Endothelial cell of umbilical vein (primary cell): ENCODE measurements at regions not wholly inside any gene's neighbourhood (a gene's known extent, or its start where the extent isn't known, plus 50 kb on each side); places are given as distances from the start of the nearest gene placed in this dataset.

ENCODE experiments used
- BruUV-seq: library from RNA; stranded (reverse); fragments of 400-500 nt; replicated peaks from 2 replicates; lab custom pipeline; 2021; lab: Mats Ljungman, UMichigan
- CTCF ChIA-PET: fragments of 300-600, 350-600 bp; sonication (Branson Sonifier 250); formaldehyde crosslinking; loops from one replicate; lab custom pipeline; 2021; ENCODE audit warnings: antibody characterized with exemption, inconsistent platforms; lab: Charles Lee
- POLR2A ChIA-PET: fragments of 300-600, 350-600 bp; sonication (Branson Sonifier 250); formaldehyde crosslinking; loops from one replicate; lab custom pipeline; 2021; ENCODE audit warnings: antibody characterized with exemption, inconsistent platforms; lab: Charles Lee
- DNase-seq: peaks from one replicate; pipeline ENCODE4 v3.0.0-alpha.2; 2011; ENCODE audit warnings: low read depth, low spot score
- FAIRE-seq: peaks from 2 replicates; lab custom pipeline; 2011; peaks lifted over from hg19 to GRCh38; lab: Jason Lieb, UNC
- H2AFZ ChIP-seq: 2 replicates; pipeline ENCODE4 v1.6.0; 2012; ENCODE audit warnings: low read depth, low read length, control low read depth, inconsistent platforms
- H3K27ac ChIP-seq: 2 replicates; pipeline ENCODE4 v1.5.1; 2011; ENCODE audit warnings: low read depth, mild to moderate bottlenecking, control low read depth, low read length, moderate library complexity; ENCODE audit not compliant: insufficient read depth
- H3K27me3 ChIP-seq, 2 experiments: 2 replicates each; pipeline versions ENCODE4 v1.6.0 to v1.6.1; 2011; ENCODE audit warnings: low read length in 2 of 2, mixed read lengths in 1 of 2; ENCODE audit not compliant: control insufficient read depth in 2 of 2, insufficient read depth in 2 of 2
- H3K36me3 ChIP-seq, 2 experiments: 2 replicates in 1 of 2; 3 replicates in 1 of 2; pipeline ENCODE4 v1.5.1; 2011; ENCODE audit warnings: low read length in 2 of 2, mild to moderate bottlenecking in 1 of 2, moderate library complexity in 1 of 2; ENCODE audit not compliant: control insufficient read depth in 2 of 2, insufficient read depth in 2 of 2; ENCODE audit errors: extremely low read depth in 1 of 2
- H3K4me1 ChIP-seq: 3 replicates; pipeline ENCODE4 v1.5.1; 2011; ENCODE audit warnings: mild to moderate bottlenecking, low read length; ENCODE audit not compliant: control insufficient read depth, insufficient read depth; ENCODE audit errors: extremely low read depth
- H3K4me2 ChIP-seq: 2 replicates; pipeline ENCODE4 v1.6.1; 2011; ENCODE audit warnings: low read length, control low read depth, mixed read lengths; ENCODE audit not compliant: insufficient read depth
- H3K4me3 ChIP-seq, 3 experiments: fragments of 200-600 bp in 1 of 3; sonication (generic), shearing (Covaris generic) in 1 of 3; replicated peaks in 1 of 3; 2 replicates each; pipeline ENCODE4 v1.5.1; 2011 to 2016; ENCODE audit warnings: control low read depth in 3 of 3, low read length in 3 of 3, mild to moderate bottlenecking in 2 of 3, inconsistent platforms in 1 of 3, low read depth in 1 of 3, moderate library complexity in 1 of 3; ENCODE audit not compliant: insufficient read depth in 1 of 3
- H3K79me2 ChIP-seq: 2 replicates; pipeline ENCODE4 v1.6.0; 2012; ENCODE audit warnings: low read length, inconsistent platforms; ENCODE audit not compliant: control insufficient read depth, insufficient read depth
- H3K9ac ChIP-seq: replicated peaks from 2 replicates; pipeline ENCODE3; 2011; ENCODE audit warnings: low read length, control low read depth; ENCODE audit not compliant: insufficient read depth; ENCODE audit errors: extremely low read depth
- H3K9me1 ChIP-seq: replicated peaks from 3 replicates; pipeline ENCODE4 v1.6.0; 2011; ENCODE audit warnings: mild to moderate bottlenecking, low read length; ENCODE audit not compliant: control insufficient read depth, insufficient read depth; ENCODE audit errors: extremely low read depth
- H3K9me3 ChIP-seq: replicated peaks from 2 replicates; pipeline ENCODE4 v1.5.1; 2012; ENCODE audit warnings: low read length, inconsistent platforms; ENCODE audit not compliant: control insufficient read depth, insufficient read depth
- H4K20me1 ChIP-seq: replicated peaks from 2 replicates; pipeline ENCODE3; 2011; ENCODE audit warnings: mild to moderate bottlenecking, low read length; ENCODE audit not compliant: control insufficient read depth, insufficient read depth; ENCODE audit errors: extremely low read depth
- EZH2 ChIP-seq: IDR thresholded peaks from 2 replicates; pipeline ENCODE4 v1.6.1; 2012; ENCODE audit warnings: borderline replicate concordance, low read depth, mild to moderate bottlenecking, moderate library complexity, low read length, inconsistent platforms; ENCODE audit not compliant: severe bottlenecking
- FOS ChIP-seq: IDR thresholded peaks from 2 replicates; pipeline ENCODE4 v1.6.1; 2011; ENCODE audit warnings: mild to moderate bottlenecking, low read length, moderate library complexity, borderline replicate concordance; ENCODE audit not compliant: insufficient read depth
- GATA2 ChIP-seq: IDR thresholded peaks from 2 replicates; pipeline ENCODE4 v1.7.0; 2011; ENCODE audit warnings: low read depth, mild to moderate bottlenecking, moderate library complexity, mixed read lengths, low read length; ENCODE audit not compliant: insufficient read length, insufficient read depth
- JUN ChIP-seq: IDR thresholded peaks from 2 replicates; pipeline ENCODE4 v1.6.1; 2011; ENCODE audit warnings: borderline replicate concordance, low read depth; ENCODE audit not compliant: insufficient read length, insufficient read depth
- MYC ChIP-seq: IDR thresholded peaks from one replicate; pipeline ENCODE4 v1.6.1; 2011; ENCODE audit warnings: mild to moderate bottlenecking, low read depth, low read length
- POLR2A ChIP-seq: IDR thresholded peaks from 2 replicates; pipeline ENCODE4 v1.6.1; 2012; ENCODE audit warnings: low read depth, mild to moderate bottlenecking, control low read depth, low read length
- POLR2AphosphoS5 ChIP-seq: IDR thresholded peaks from 2 replicates; pipeline ENCODE4 v1.6.1; 2012; ENCODE audit warnings: low read depth, mild to moderate bottlenecking, control low read depth, low read length, moderate library complexity; ENCODE audit not compliant: insufficient read depth
- dilution Hi-C: fragments of 300-500 bp; cut with MboI; formaldehyde crosslinking; loops from one replicate; pipeline ENCODE4 v1.15.0; 2019; ENCODE audit warnings: low sequenced_read_pairs; ENCODE audit not compliant: extremely low pct_ligation_motif_present
- intact Hi-C: fragments of 100-400 bp; cut with micrococcal nuclease; formaldehyde crosslinking; loops from one replicate; pipeline ENCODE4 v1.10.0; 2022
- TF ChIP-seq, protein P1 (sequence below): IDR thresholded peaks from 2 replicates; pipeline ENCODE4 v1.6.1; 2011; ENCODE audit not compliant: insufficient read depth, insufficient read length
- TF ChIP-seq, protein P2 (sequence below), 2 donors: IDR thresholded peaks; 1 replicate in 1 of 2; 2 replicates in 1 of 2; pipeline ENCODE4 v1.5.1; 2011; ENCODE audit warnings: low read length in 2 of 2, mild to moderate bottlenecking in 2 of 2, moderate library complexity in 2 of 2, control low read depth in 1 of 2, inconsistent platforms in 1 of 2, low read depth in 1 of 2; ENCODE audit not compliant: insufficient read depth in 1 of 2; ENCODE audit errors: extremely low read depth in 1 of 2

DNA sequence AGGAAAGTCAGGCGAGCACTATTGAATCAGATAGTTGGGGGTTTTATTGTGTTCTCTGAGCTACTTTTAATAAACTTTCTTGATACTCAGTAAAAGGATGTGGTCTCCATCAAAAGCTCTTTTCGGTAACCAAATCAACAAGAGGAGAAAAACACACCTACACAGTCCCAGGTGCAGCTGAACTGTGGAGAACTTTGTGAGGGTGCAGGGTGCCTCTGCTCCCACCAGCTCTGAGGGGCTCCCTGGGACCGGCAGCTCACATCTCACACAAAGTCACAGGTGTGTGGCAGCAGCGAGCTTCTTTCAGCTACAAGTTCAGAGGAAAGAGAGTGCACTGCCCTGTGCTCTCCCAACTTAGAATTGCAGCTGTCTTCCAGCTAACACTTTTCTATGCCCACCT is 650.4 kb downstream of the RNF144A start:
- no peaks in the 10 kb centered on the region for H3K27me3 ChIP-seq
- FAIRE-seq = no peak
- DNase-seq = no peak
- H3K4me2 ChIP-seq = no peak overlapping the region
- TF ChIP-seq, protein P1, sequence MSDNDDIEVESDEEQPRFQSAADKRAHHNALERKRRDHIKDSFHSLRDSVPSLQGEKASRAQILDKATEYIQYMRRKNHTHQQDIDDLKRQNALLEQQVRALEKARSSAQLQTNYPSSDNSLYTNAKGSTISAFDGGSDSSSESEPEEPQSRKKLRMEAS = no peak
- TF ChIP-seq POLR2A (no peak), FOS (no peak), GATA2 (no peak), JUN (no peak), MYC (no peak), EZH2 (no peak), POLR2AphosphoS5 (no peak)
- TF ChIP-seq, protein P2, sequence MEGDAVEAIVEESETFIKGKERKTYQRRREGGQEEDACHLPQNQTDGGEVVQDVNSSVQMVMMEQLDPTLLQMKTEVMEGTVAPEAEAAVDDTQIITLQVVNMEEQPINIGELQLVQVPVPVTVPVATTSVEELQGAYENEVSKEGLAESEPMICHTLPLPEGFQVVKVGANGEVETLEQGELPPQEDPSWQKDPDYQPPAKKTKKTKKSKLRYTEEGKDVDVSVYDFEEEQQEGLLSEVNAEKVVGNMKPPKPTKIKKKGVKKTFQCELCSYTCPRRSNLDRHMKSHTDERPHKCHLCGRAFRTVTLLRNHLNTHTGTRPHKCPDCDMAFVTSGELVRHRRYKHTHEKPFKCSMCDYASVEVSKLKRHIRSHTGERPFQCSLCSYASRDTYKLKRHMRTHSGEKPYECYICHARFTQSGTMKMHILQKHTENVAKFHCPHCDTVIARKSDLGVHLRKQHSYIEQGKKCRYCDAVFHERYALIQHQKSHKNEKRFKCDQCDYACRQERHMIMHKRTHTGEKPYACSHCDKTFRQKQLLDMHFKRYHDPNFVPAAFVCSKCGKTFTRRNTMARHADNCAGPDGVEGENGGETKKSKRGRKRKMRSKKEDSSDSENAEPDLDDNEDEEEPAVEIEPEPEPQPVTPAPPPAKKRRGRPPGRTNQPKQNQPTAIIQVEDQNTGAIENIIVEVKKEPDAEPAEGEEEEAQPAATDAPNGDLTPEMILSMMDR (IDR thresholded peaks at IDR 0.05; ENCODE audit: extremely low read depth in 1 of 2, insufficient read depth in 1 of 2, low read depth in 1 of 2, low read length in 2 of 2) = no peak
- no peaks in the 10 kb centered on the region for H3K79me2 ChIP-seq
- no peak overlapping the region for H3K27ac ChIP-seq
- no peaks in the 10 kb centered on the region for H4K20me1 ChIP-seq
- no peak overlapping the region for H3K9ac ChIP-seq
- POLR2A ChIA-PET = no interaction called here
- no peaks in the 10 kb centered on the region for H3K4me1 ChIP-seq
- H3K9me1 ChIP-seq = no peaks in the 10 kb centered on the region
- intact Hi-C loops (no loop called here), dilution Hi-C loops (no loop called here)
- CTCF ChIA-PET = no interaction called here
- peaks cover 3% of the 10 kb centered on the region for H3K9me3 ChIP-seq
- no peaks in the 10 kb centered on the region for H3K36me3 ChIP-seq
- BruUV-seq = no TSS peak
- no peak overlapping the region for H2AFZ ChIP-seq
- H3K4me3 ChIP-seq = no peak overlapping the region
